GM18519 (cell line): ENCODE measurements at regions not wholly inside any gene's neighbourhood (a gene's known extent, or its start where the extent isn't known, plus 50 kb on each side); places are given as distances from the start of the nearest gene placed in this dataset.

ENCODE experiments used
- ATAC-seq: cut with Tn5 transposase; IDR thresholded peaks from one replicate; pipeline ENCODE4 v1.9.1; 2021; ENCODE audit warnings: mild to moderate bottlenecking, moderate library complexity; ENCODE audit not compliant: unreplicated experiment, low FRiP score

DNA sequence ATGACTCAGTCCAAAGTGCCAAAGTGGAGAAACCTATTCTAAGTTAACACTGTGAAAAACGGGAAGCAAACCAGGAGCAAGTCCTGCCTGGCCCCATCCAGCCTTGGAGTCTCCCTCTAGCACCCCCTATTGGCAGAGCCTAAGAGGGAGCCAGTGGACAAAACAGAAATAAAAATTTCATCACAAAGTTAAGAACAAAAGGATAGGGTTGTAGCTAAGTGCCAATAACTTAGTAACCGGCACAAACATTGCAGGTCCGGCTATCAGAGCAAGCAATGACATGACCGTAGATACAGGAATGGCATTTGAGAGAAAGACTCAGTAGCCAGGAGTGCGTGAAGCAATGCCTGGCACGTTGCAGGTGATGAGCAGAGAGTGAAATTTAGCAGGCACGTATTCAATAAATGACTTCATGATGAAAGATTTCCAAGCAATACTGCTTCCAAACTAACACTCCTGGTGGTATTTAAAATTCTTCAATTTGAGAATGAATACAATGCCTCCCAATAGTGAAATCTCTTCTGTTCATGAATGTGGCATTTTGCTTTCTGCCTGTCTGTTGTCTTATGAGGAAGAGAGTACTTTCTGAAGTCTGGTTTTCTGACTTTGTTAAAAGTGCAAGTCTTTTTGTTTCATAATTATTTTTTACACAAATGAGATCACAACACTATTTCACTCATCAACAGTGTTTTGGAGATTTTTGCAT, 391.0 kb downstream of the OMA1 start:
- no peak for ATAC-seq

DNA sequence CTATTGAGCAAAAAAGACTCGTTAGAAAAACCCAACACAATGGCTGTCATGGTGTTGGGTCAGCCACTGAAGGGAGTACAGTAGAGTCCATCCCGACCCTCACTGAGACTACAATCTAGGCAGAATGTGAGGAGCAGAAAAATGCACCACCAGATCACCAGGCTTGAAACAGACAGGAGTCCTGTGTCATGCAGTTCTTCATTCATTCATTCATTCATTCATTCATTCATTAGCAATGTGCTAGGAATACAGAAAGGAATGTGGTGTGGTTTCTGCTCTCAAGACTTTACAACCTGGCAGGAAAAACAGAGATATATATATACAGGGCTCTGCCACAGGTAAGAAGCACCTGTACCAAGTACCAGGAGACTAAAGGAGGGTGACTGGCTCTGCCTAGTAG, 392.3 kb downstream of the OMA1 start:
- ATAC-seq: no peak

DNA sequence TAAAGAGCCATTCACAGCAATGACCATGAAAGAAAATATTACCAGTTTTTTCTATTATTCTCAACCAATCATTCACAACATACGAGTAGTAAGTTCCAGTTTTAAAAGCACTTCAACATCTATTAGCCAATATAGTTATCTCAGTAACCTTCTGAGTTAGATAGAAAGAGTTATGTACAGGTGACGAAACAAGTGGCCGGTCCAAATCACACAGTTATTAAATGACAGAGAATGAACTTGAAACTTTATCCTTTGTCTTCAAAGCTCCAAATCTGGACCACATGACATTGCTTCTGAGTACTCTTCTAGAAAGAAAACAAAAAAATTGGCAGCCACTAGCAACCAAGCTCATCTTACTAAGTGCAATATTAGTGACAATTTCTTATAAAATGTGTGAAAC, 393.8 kb downstream of the OMA1 start:
- ATAC-seq: no peak

DNA sequence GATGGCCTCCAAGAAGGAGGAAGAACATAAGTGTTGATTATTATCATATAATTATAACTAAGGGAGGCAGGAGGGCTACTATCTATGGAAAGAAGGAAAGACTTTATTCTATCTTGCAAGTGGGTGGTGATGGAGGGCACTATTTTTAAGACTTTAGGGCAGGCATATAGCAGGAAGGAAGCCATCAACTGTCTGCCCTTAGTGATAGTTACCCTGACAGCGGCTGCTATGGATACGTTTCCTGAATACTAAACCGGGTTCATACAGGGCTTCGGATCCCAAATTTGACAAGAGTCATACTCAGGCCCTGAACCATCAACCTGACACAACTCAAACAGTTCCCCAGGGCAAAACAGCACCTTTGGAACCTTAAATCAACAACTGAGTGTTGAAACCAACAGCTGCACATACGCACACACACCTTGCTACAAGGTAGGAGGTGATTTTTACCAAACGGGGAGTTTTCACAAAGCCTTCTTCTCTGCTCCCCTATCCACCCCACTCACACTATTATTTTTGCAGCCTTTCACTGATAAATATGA, 397.2 kb downstream of the OMA1 start:
- ATAC-seq: no peak

DNA sequence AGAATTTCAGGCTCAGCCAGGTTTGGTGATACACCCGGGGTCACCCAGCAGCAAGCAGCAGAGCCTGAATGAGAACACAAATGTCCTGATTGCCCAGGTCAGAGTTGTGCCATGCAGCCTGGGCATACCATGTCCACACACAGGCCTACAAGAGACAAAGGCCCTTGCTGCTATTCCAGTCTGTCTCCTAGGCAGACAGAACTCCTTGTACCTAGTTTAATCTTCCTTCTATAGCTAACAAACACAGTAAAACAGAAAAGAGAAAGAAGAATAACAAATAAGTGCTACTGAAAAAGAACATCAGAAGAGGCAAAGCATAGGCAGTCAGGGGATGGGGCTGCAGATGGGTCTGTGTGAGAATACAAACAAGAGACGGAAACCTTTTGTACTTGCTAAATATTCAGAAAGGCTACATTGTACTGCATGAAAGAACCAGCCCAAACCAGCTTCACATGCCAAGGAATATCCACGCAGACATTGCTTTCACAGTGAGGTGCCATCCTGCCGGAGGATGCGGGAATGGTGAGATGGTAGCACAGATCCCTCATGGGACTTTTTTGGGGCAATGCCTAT, 401.7 kb downstream of the OMA1 start:
- no peak for ATAC-seq

DNA sequence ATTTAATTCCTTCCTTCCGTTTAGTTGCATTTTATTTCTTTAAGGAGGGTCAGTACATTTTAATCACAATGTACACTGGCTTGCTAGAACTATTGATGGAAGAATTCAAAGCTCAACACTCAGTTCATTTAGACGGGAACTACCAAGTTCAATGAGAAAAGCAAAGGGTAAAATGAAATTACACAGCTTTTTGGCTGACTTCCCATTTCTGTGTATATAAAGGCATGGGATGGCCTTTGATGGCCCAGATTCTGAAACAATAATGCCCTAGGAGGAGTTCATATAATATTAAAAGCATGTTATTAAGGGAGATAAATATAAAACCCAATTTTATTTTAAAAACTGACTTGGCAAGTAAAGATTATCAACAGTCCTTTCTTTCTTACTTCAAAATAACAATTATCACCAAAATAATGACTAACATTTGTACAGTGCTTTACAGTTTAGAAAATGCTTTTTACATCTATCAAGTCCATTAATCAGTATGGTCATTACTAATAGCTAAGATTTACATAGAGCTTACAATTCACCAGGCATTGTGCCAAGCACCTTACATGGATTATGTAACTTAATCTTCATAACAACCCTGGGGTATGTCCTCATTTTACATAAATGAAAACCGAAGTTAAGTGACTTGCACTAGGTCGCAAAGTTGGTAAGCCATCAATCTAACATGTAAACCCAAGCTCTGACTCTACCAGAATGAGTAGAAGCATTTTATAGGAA, 402.4 kb downstream of the OMA1 start:
- no peak for ATAC-seq

DNA sequence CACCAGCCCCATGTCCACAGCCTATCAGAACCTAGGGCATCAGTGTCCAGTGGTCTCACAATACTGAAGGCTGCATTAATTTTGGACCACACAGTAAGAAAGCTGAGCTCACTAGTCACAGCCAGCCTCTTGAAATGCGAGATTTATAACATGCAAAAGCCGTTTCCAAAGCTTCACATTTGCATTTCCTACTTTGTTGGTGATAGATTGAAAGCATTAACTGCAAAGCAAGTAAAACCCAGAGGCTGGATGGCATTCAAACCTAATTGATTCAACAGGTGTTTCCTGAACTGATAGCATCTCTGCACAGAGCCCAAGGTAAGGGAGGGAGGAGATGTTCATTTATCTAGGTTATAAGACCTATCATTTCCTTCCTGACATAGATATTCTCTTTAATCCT, 410.1 kb downstream of the OMA1 start:
- no peak for ATAC-seq

DNA sequence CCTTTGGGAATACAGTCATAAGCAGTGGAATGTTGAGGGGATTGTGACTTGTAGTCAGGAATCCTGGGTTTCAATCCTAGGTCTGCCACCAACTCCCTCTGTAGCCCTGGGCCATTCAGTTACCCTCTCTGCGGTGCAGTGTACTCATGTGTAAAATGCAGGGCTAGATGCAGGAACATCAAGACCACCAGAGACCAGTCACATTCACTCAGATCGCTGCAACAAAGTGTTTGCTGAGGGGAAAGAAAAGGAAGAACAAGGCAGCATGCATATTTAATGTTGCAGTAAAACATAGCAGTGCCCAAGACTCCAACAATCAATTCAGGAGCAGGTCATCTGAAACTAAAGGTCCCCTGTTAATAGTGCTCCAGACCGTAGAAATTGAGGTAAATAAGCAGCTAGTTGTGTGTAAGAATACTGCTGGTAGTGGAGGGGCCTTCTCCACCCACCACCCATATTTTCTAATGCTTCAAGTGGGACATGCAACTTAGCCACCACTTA, 410.7 kb downstream of the OMA1 start:
- ATAC-seq: no peak

DNA sequence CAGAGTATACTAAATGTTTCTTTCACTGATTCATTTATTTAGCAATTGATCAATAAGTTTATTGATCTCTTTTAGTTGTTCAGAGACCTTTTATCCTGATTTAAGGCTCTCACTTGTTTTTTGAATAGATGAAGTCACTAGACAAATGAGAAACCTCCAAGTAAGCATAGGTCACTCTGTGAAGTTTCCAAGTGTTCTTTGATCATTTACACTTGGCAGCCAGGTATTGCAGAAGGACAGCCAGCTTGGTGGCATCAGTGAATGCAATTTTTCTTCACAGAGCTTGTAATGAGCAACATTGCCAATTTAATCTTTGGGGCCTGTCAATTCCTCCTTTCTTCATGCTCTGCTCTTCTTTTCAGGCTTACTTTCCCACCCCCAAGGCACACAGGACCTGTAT, 413.0 kb downstream of the OMA1 start:
- ATAC-seq: no peak

DNA sequence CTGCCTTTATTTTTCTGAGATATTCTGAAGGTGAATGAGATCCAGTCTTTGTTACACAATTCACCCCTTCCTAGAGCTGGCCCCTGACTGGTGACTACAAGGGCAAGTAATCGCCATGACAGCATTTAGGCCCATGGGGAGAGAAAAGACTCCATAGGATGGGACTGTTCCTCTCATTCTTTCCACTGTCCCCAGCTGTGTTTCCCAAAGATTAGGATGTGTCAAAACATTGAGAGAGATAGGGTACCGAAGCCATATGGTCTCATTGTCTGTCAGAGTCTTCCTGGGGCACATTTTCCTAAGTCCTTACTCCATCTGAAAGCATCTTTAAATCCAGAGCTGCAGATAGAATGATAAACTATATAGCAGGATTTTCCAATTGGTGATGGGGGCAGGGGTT, 423.5 kb downstream of the OMA1 start:
- no peak for ATAC-seq

DNA sequence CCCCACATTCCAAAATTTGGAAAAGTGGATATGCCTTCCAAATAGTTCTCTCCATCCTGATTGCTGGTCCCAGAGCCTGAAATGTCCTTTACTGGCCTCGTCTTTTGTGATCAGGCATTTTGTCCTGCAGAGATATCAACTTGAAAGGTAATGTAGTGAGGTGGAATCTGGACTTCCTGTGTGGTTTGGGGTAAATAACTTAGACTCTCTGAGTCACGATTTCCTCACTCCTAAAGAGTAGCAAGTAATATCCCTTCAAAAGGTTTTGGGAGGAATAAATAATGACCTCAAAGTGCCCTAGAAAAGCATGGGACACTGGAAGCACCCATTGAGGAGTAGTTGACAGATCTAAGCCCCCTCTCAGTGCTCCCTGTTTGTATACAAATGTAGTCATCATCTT, 426.6 kb downstream of the OMA1 start:
- ATAC-seq: no peak

DNA sequence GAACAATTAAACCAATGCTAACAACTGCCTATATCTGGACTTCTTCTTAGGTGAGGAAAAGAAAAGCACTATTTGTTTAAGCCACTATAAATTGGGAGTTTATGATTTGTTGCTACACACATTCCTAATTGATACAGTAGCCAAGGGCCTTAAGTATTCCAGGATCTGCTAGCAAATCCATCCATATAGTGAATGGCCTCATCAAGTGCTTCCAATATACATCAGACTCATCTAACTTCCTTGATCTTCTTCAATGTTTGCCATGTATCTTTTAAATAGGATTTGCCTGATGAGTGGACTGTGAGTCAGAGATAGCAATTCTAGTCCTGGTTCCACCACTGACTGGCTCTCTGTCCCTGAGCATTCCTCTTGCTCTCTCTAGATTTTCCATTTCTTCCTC, 430.2 kb downstream of the OMA1 start:
- no peak for ATAC-seq

DNA sequence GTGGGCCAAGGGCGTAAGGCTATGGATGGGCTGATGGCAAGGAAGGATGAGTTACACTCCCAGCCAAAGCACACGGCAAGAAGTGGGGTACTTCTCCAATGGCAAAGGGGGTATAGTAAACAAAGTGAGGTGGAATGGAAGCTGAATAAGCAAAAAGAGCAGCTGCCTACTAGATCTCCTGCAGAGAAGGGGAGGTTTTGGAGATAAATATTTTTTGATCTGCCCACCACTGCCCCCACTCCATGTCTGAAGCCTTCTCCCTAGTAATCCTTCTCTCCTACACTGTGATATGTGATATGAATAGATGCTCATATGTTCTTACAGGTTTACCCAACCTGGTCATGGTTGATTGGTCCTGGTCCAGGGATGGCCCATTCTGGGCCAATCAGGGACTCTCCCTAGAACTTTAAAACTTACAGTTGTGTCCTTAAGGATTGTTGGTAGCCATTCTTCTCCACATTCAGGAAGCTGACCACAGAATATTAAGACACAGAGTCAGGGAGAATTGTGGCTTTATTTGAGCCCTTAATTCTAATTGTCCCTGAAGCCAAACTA, 436.8 kb downstream of the OMA1 start:
- ATAC-seq: no peak

DNA sequence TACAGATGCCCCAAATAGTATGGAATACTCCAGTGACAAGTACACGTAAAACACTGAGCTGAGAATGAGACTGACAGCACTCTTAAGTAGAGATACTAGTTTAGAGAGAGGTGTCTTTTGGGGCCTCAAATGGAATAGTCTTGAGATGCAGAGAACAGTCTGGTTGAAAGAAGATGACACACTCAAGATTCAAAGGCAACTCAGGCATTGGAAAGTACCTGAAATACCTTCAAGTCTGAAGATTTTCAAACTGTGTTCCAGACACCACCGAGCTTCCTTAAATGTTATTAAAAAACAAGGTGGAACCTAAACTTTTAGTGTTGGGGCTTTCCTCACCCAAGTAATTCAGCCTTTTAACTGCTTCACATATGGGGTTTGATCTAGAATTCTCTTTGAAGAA, 437.7 kb downstream of the OMA1 start:
- no peak for ATAC-seq

DNA sequence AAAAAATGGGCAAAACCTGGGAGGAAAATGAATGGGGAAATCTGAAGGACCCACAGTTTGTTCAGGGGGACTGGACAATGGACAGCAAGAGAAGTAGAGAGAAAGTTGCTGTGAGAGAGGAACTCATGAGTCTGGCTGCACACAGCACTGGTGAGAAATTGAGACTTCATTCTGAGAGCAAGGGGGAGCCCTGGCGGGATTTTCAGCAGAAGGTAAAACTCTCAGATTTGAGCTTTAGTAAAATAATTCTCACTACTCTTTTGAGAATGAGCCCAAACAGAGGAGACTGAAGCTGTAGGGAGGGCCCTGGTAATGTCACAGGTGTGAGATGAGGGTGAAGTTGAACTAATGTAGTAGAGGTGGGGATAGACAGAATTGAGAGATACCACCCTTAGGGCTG, 438.6 kb downstream of the OMA1 start:
- no peak for ATAC-seq

DNA sequence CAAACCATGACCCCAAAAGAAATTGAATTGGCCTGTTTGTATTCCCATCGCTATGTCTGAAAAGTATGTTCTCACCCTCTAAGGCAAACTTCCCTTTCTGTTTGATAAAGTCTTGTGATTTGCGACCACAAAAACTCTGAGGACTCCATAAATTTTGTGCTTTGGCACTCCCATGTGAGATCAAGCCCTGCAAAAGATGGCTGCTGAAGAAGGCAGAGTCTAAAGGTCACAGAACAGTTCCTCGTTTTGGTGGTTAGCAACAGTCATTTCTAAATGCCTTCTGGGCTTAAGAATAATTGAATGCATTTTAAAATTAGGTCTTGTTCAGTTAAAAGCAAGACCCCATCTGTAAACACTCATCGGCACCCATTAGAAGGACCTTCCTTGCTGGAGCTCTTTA, 441.6 kb downstream of the OMA1 start:
- peak; percentile 70 for ATAC-seq

DNA sequence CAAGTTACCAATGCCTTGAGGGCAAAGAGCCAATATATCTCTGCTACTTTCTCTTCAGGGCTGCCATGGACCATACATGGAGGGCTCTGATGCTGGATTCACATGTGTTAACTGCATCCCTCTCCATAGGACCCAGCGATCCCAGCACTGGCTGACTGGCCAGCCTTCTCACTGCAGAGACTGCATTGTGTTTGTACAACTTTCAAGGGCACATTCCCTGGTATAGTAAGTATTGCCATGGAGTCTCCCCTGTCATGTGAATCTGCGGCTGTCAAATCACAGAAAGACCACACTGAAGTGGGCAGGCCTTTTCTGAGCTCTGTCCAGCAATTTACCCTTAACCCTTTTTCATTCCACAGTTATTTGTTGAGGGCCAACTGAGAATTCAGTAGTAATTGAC, 449.8 kb downstream of the OMA1 start:
- no peak for ATAC-seq

DNA sequence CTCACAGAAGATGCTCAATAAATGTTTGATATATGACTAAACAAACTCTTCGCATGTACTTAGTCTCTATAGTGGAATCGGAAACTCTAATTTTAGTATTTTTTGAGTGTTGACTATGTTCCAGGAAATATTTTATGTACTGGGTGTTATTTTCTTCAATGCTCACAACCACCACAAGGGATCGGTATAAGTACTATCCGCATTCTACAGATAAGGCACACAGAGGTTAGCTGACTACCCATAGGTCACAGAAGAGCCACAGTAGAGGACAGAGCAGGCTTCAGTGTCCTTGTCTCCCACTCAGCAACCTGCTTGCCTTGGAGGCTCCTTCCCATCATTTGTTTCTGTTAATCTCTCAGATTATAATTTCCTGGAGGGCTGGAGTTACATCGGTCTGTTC, 451.3 kb downstream of the OMA1 start:
- ATAC-seq: no peak

DNA sequence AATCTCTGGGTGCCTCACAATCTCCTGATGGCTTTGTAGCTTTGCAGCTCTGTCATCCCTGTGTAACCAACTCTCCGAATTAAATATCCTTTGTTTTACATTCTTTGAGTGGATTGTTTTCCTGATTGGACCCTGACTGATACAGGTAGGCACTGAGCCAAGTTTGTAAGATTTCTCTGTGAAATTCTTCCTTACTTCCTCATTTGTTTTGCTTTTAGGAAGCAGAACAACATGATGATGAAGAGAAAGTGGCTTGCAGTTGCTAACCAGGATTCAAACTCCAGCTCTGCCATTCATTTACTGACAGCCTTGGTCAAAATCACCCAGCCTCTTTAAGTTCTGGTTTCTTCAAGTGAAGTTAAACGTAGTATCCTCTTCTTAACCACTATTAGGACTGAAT, 452.3 kb downstream of the OMA1 start:
- no peak for ATAC-seq

DNA sequence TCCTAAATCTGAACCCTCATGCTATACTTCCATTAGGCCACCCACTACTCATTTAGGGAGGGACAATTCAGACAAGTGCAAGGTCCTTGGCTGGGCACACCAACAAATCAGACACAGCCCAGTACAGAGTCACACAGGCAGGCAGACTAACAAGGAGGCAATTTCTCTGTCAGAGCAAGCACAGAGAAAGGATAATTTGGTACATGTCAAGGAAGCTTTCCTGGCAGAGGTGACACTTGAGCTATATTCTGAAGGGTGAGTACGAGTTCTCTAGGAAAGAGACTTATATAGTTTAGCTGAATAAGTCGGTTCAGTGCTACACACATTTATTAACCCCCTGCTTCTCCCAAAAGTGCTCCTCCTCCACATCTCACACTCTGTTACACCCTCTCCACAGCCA, 455.9 kb downstream of the OMA1 start:
- no peak for ATAC-seq

DNA sequence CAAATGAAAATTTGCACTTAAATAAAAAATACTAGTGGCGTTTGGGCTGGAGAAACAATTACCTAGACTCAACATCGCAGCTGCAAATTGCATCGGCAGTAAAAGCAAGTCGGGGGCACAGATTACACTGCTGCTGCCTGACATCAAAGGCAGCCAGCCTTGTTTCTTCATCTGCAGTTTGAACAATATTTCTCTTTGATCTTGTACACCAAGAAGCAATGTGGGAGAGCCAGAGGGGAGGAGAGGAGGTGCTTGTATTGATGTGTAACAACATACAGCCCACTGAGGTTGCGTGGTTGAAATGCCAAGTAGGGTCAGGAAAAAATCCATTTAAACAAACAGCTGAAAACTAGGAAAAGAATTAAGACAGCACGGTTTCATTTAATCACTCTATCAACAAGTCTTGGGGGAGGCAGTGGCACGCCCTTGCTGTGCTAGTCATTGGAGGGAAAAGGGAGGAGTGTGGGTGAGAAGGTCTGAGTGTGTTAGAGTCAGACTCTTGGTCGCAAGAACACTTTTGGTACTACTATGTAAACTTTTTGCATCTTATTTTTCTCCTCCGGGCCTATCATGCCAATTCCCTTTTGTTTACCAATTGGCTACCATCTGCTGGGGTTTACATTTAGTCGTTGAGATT, 456.5 kb downstream of the OMA1 start:
- no peak for ATAC-seq
